MM.1S (cell line): ENCODE measurements at regions not wholly inside any gene's neighbourhood (a gene's known extent, or its start where the extent isn't known, plus 50 kb on each side); places are given as distances from the start of the nearest gene placed in this dataset.
"Not testable (repeated sequence)": the region's sequence is repeated elsewhere in the genome, so short reads cannot be mapped to it uniquely, and the experiment has no call there.

Source experiments
- DNase-seq: peaks from one replicate; pipeline ENCODE4 v3.0.0-alpha.2; 2015
- H2AFZ ChIP-seq: fragments of 300-600 bp; sonication (generic); 2 replicates; pipeline ENCODE4 v1.6.0; 2016; ENCODE audit warnings: antibody characterized with exemption, low read length
- H3F3A ChIP-seq: fragments of 300-600 bp; sonication (generic); 2 replicates; pipeline ENCODE4 v1.6.1; 2016; ENCODE audit warnings: mild to moderate bottlenecking, antibody characterized with exemption, low read length, moderate library complexity, mixed read lengths; ENCODE audit not compliant: insufficient read depth
- H3K27ac ChIP-seq: fragments of 300-600 bp; sonication (generic); 2 replicates; pipeline ENCODE4 v1.5.1; 2016; ENCODE audit warnings: mild to moderate bottlenecking, low read length
- H3K27me3 ChIP-seq: fragments of 300-600 bp; sonication (generic); replicated peaks from 2 replicates; pipeline ENCODE4 v1.6.0; 2016; ENCODE audit warnings: low read length; ENCODE audit not compliant: insufficient read depth
- H3K36me3 ChIP-seq: fragments of 300-600 bp; sonication (generic); replicated peaks from 2 replicates; pipeline ENCODE4 v1.6.1; 2016; ENCODE audit warnings: mild to moderate bottlenecking, low read length, mixed read lengths; ENCODE audit not compliant: insufficient read depth
- H3K4me1 ChIP-seq: fragments of 300-600 bp; sonication (generic); 2 replicates; pipeline ENCODE4 v1.6.1; 2016; ENCODE audit warnings: low read length, mixed read lengths
- H3K4me2 ChIP-seq: fragments of 300-600 bp; sonication (generic); 2 replicates; pipeline ENCODE4 v1.6.0; 2016; ENCODE audit warnings: low read depth, low read length
- H3K4me3 ChIP-seq: fragments of 300-600 bp; sonication (generic); 2 replicates; pipeline ENCODE4 v1.5.1; 2016; ENCODE audit warnings: low read length, mixed read lengths
- H3K79me2 ChIP-seq: fragments of 300-600 bp; sonication (generic); 2 replicates; pipeline ENCODE4 v1.6.1; 2016; ENCODE audit warnings: mixed run types, low read length, mixed read lengths
- H3K9ac ChIP-seq: fragments of 300-600 bp; sonication (generic); 2 replicates; pipeline ENCODE4 v1.6.1; 2016; ENCODE audit warnings: low read length, mixed read lengths
- H3K9me2 ChIP-seq: fragments of 300-600 bp; sonication (generic); replicated peaks from 2 replicates; pipeline ENCODE4 v1.6.1; 2016; ENCODE audit warnings: mild to moderate bottlenecking, low read length, mixed read lengths; ENCODE audit not compliant: insufficient read depth
- H3K9me3 ChIP-seq: fragments of 300-600 bp; sonication (generic); replicated peaks from 2 replicates; pipeline ENCODE4 v1.6.1; 2016; ENCODE audit warnings: mild to moderate bottlenecking, low read length, mixed read lengths; ENCODE audit not compliant: insufficient read depth
- H4K20me1 ChIP-seq: fragments of 300-600 bp; sonication (generic); 2 replicates; pipeline ENCODE4 v1.6.1; 2016; ENCODE audit warnings: mild to moderate bottlenecking, low read length, moderate library complexity, mixed read lengths; ENCODE audit not compliant: insufficient read depth
- CTCF ChIP-seq: fragments of 300-600 bp; sonication (generic); IDR thresholded peaks from 2 replicates; pipeline ENCODE4 v1.5.1; 2016; ENCODE audit warnings: antibody characterized with exemption, low read length, mixed read lengths
- EZH2 ChIP-seq: fragments of 300-600 bp; sonication (generic); optimal IDR thresholded peaks from 2 replicates; pipeline ENCODE3; 2017; ENCODE audit warnings: low read depth, mild to moderate bottlenecking, antibody characterized with exemption, low read length, mixed read lengths
- EZH2phosphoT487 ChIP-seq: fragments of 300-600 bp; sonication (generic); IDR thresholded peaks from 2 replicates; pipeline ENCODE4 v1.6.1; 2018; ENCODE audit warnings: antibody characterized with exemption, low read length

GRCh38 chr5:153267506-153267905, 223.0 kb upstream of the GRIA1 start:
- no peaks in the 10 kb centered on the region for H3K79me2 ChIP-seq
- H3K9me3 ChIP-seq = no peaks in the 10 kb centered on the region
- H3K4me3 ChIP-seq = no peak overlapping the region
- no peaks in the 10 kb centered on the region for H3K9me2 ChIP-seq
- DNase-seq = no peak
- H3F3A ChIP-seq = no peaks in the 10 kb centered on the region
- H4K20me1 ChIP-seq = no peaks in the 10 kb centered on the region
- H3K27ac ChIP-seq = no peak overlapping the region
- no peak overlapping the region for H3K9ac ChIP-seq
- no peak overlapping the region for H2AFZ ChIP-seq
- no peaks in the 10 kb centered on the region for H3K4me1 ChIP-seq
- H3K4me2 ChIP-seq = no peak overlapping the region
- H3K27me3 ChIP-seq = no peaks in the 10 kb centered on the region
- H3K36me3 ChIP-seq = no peaks in the 10 kb centered on the region
- TF ChIP-seq EZH2phosphoT487 (no peak), EZH2 (no peak), CTCF (no peak)

- Histone ChIP-seq H3K4me3 (no peak overlapping the region), H4K20me1 (no peaks in the 10 kb centered on the region), H3F3A (no peaks in the 10 kb centered on the region), H3K4me1 (no peaks in the 10 kb centered on the region), H2AFZ (no peak overlapping the region), H3K79me2 (no peaks in the 10 kb centered on the region), H3K9me3 (no peaks in the 10 kb centered on the region), H3K27me3 (no peaks in the 10 kb centered on the region), H3K36me3 (no peaks in the 10 kb centered on the region), H3K9ac (no peak overlapping the region), H3K4me2 (no peak overlapping the region), H3K27ac (no peak overlapping the region), H3K9me2 (no peaks in the 10 kb centered on the region; the same call in 1 of the 2 replicates)
- no peak for DNase-seq
- no peak for TF ChIP-seq CTCF
These were observed 214.8 kb upstream of the GRIA1 start for GRCh38 chr5:153275695-153276094.

- Histone ChIP-seq H3K4me2 (no peak overlapping the region), H4K20me1 (no peaks in the 10 kb centered on the region), H3K9me3 (no peaks in the 10 kb centered on the region), H3F3A (no peaks in the 10 kb centered on the region), H3K36me3 (no peaks in the 10 kb centered on the region), H3K27me3 (no peaks in the 10 kb centered on the region), H2AFZ (no peak overlapping the region), H3K27ac (no peak overlapping the region), H3K9me2 (no peaks in the 10 kb centered on the region; the same call in 1 of the 2 replicates), H3K79me2 (no peaks in the 10 kb centered on the region), H3K4me3 (no peak overlapping the region), H3K4me1 (no peaks in the 10 kb centered on the region), H3K9ac (no peak overlapping the region)
- TF ChIP-seq EZH2 = no peak
- TF ChIP-seq EZH2phosphoT487 = no peak
- no peak for TF ChIP-seq CTCF
- DNase-seq = peak; percentile 37
These were observed 214.3 kb upstream of the GRIA1 start for GRCh38 chr5:153276151-153276550.

- DNase-seq, H3K9me3 ChIP-seq, H3K79me2 ChIP-seq, H3K36me3 ChIP-seq, H3F3A ChIP-seq, H3K4me3 ChIP-seq, H4K20me1 ChIP-seq, H3K4me2 ChIP-seq, H3K9ac ChIP-seq, H2AFZ ChIP-seq, H3K27me3 ChIP-seq, H3K9me2 ChIP-seq, H3K27ac ChIP-seq, H3K4me1 ChIP-seq: not testable (repeated sequence)
These were observed 194.1 kb upstream of the GRIA1 start for GRCh38 chr5:153296251-153296844.
